ENCODE measurements at regions not wholly inside any gene's neighbourhood (a gene's known extent, or its start where the extent isn't known, plus 50 kb on each side); places are given as distances from the start of the nearest gene placed in this dataset.

DNA sequence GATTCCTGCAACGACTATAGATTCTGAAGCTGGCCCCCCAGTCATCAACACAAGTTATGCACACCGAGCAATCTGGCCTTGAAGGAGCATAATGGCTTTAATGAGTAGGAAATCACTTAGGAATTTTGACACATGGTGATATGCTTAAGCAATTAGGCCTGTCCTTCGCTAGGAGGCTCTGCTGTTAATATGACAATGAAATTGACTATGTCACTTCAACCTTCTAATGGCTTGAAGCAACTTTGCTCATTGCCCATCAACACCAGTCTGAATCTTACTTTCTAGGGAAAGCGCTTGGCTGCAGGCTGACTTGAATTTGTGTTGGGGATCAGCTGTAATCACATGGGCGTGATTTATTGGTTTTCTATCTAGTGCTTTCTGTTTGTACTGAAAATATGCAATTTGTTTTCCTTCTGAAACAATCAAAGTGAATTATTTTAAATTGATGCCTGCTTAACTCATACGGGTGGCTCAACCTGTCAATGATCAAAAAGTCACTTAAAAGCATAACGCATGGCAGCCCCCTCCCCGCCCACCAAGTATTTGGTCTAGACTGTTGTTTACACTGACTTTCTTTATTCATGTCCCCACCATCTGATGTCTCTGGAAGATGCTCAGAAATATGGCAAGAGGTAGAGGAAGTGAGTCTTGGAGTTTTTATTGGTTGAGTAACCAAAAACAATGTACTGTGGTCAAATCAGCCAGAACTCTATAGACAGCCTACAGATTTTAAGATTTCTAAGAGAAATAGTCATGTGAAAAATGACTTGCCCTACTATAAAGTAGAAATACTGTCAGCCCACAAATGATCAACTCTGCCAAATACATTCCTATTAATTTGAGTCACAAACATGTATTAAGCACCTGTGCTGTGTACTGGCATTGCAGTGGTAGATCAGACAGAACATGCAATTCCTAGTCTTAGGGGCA is 344.9 kb downstream of the RBM43 start:
- TF ChIP-seq, protein P1, sequence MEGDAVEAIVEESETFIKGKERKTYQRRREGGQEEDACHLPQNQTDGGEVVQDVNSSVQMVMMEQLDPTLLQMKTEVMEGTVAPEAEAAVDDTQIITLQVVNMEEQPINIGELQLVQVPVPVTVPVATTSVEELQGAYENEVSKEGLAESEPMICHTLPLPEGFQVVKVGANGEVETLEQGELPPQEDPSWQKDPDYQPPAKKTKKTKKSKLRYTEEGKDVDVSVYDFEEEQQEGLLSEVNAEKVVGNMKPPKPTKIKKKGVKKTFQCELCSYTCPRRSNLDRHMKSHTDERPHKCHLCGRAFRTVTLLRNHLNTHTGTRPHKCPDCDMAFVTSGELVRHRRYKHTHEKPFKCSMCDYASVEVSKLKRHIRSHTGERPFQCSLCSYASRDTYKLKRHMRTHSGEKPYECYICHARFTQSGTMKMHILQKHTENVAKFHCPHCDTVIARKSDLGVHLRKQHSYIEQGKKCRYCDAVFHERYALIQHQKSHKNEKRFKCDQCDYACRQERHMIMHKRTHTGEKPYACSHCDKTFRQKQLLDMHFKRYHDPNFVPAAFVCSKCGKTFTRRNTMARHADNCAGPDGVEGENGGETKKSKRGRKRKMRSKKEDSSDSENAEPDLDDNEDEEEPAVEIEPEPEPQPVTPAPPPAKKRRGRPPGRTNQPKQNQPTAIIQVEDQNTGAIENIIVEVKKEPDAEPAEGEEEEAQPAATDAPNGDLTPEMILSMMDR (conservative IDR thresholded peaks at IDR 0.05; ENCODE audit: low read depth in 2 of 2), result no peak
- TF ChIP-seq, protein P2, sequence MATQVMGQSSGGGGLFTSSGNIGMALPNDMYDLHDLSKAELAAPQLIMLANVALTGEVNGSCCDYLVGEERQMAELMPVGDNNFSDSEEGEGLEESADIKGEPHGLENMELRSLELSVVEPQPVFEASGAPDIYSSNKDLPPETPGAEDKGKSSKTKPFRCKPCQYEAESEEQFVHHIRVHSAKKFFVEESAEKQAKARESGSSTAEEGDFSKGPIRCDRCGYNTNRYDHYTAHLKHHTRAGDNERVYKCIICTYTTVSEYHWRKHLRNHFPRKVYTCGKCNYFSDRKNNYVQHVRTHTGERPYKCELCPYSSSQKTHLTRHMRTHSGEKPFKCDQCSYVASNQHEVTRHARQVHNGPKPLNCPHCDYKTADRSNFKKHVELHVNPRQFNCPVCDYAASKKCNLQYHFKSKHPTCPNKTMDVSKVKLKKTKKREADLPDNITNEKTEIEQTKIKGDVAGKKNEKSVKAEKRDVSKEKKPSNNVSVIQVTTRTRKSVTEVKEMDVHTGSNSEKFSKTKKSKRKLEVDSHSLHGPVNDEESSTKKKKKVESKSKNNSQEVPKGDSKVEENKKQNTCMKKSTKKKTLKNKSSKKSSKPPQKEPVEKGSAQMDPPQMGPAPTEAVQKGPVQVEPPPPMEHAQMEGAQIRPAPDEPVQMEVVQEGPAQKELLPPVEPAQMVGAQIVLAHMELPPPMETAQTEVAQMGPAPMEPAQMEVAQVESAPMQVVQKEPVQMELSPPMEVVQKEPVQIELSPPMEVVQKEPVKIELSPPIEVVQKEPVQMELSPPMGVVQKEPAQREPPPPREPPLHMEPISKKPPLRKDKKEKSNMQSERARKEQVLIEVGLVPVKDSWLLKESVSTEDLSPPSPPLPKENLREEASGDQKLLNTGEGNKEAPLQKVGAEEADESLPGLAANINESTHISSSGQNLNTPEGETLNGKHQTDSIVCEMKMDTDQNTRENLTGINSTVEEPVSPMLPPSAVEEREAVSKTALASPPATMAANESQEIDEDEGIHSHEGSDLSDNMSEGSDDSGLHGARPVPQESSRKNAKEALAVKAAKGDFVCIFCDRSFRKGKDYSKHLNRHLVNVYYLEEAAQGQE (IDR thresholded peaks at IDR 0.05; ENCODE audit: unreplicated experiment), result no peak
- TF ChIP-seq POLR2AphosphoS5 (IDR thresholded peaks at IDR 0.05; ENCODE audit: low read depth) (no peak), EZH2 (IDR thresholded peaks at IDR 0.05; ENCODE audit: low read depth, unreplicated experiment) (no peak), STAT1 (IDR thresholded peaks at IDR 0.05; ENCODE audit: unreplicated experiment) (no peak), EZH2phosphoT487 (IDR thresholded peaks at IDR 0.05; ENCODE audit: unreplicated experiment) (no peak), CREB1 (CRISPR knock-in tag; IDR thresholded peaks at IDR 0.05; ENCODE audit: low read depth) (no peak), ZNF114 (CRISPR knock-in tag; IDR thresholded peaks at IDR 0.05) (no peak), JUNB (IDR thresholded peaks at IDR 0.05; ENCODE audit: unreplicated experiment) (no peak), ZNF331 (CRISPR knock-in tag; IDR thresholded peaks at IDR 0.05; ENCODE audit: low read depth) (no peak), NANOG (IDR thresholded peaks at IDR 0.05; ENCODE audit: borderline replicate concordance) (no peak)
- TF ChIP-seq, protein P3, sequence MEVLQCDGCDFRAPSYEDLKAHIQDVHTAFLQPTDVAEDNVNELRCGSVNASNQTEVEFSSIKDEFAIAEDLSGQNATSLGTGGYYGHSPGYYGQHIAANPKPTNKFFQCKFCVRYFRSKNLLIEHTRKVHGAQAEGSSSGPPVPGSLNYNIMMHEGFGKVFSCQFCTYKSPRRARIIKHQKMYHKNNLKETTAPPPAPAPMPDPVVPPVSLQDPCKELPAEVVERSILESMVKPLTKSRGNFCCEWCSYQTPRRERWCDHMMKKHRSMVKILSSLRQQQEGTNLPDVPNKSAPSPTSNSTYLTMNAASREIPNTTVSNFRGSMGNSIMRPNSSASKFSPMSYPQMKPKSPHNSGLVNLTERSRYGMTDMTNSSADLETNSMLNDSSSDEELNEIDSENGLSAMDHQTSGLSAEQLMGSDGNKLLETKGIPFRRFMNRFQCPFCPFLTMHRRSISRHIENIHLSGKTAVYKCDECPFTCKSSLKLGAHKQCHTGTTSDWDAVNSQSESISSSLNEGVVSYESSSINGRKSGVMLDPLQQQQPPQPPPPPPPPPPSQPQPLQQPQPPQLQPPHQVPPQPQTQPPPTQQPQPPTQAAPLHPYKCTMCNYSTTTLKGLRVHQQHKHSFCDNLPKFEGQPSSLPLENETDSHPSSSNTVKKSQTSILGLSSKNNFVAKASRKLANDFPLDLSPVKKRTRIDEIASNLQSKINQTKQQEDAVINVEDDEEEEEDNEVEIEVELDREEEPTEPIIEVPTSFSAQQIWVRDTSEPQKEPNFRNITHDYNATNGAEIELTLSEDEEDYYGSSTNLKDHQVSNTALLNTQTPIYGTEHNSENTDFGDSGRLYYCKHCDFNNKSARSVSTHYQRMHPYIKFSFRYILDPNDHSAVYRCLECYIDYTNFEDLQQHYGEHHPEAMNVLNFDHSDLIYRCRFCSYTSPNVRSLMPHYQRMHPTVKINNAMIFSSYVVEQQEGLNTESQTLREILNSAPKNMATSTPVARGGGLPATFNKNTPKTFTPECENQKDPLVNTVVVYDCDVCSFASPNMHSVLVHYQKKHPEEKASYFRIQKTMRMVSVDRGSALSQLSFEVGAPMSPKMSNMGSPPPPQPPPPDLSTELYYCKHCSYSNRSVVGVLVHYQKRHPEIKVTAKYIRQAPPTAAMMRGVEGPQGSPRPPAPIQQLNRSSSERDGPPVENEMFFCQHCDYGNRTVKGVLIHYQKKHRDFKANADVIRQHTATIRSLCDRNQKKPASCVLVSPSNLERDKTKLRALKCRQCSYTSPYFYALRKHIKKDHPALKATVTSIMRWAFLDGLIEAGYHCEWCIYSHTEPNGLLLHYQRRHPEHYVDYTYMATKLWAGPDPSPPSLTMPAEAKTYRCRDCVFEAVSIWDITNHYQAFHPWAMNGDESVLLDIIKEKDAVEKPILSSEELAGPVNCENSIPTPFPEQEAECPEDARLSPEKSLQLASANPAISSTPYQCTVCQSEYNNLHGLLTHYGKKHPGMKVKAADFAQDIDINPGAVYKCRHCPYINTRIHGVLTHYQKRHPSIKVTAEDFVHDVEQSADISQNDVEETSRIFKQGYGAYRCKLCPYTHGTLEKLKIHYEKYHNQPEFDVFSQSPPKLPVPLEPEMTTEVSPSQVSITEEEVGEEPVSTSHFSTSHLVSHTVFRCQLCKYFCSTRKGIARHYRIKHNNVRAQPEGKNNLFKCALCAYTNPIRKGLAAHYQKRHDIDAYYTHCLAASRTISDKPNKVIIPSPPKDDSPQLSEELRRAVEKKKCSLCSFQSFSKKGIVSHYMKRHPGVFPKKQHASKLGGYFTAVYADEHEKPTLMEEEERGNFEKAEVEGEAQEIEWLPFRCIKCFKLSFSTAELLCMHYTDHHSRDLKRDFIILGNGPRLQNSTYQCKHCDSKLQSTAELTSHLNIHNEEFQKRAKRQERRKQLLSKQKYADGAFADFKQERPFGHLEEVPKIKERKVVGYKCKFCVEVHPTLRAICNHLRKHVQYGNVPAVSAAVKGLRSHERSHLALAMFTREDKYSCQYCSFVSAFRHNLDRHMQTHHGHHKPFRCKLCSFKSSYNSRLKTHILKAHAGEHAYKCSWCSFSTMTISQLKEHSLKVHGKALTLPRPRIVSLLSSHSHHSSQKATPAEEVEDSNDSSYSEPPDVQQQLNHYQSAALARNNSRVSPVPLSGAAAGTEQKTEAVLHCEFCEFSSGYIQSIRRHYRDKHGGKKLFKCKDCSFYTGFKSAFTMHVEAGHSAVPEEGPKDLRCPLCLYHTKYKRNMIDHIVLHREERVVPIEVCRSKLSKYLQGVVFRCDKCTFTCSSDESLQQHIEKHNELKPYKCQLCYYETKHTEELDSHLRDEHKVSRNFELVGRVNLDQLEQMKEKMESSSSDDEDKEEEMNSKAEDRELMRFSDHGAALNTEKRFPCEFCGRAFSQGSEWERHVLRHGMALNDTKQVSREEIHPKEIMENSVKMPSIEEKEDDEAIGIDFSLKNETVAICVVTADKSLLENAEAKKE (CRISPR knock-in tag; IDR thresholded peaks at IDR 0.05), result no peak

All from GM23338 (cell line).